ENCODE measurements at regions not wholly inside any gene's neighbourhood (a gene's known extent, or its start where the extent isn't known, plus 50 kb on each side); places are given as distances from the start of the nearest gene placed in this dataset.

GRCh38 chr19:28322945-28323344, 890.0 kb downstream of the UQCRFS1 start:
- TF ChIP-seq ZNF510 (tag by site-specific recombination; IDR thresholded peaks at IDR 0.05; ENCODE audit: insufficient replicate concordance) (no peak), YY1 (tag by site-specific recombination; IDR thresholded peaks at IDR 0.05) (no peak), CTCF (tag by site-specific recombination; IDR thresholded peaks at IDR 0.05) (no peak), ZNF121 (tag by site-specific recombination; IDR thresholded peaks at IDR 0.05) (no peak), ZNF629 (tag by site-specific recombination; IDR thresholded peaks at IDR 0.05) (no peak), ZNF704 (tag by site-specific recombination; IDR thresholded peaks at IDR 0.05) (no peak), ZNF48 (tag by site-specific recombination; IDR thresholded peaks at IDR 0.05) (no peak), ZNF791 (tag by site-specific recombination; IDR thresholded peaks at IDR 0.05) (no peak)
